OCI-LY7 (cell line): ENCODE measurements at regions not wholly inside any gene's neighbourhood (a gene's known extent, or its start where the extent isn't known, plus 50 kb on each side); places are given as distances from the start of the nearest gene placed in this dataset.
"Not testable (repeated sequence)": the region's sequence is repeated elsewhere in the genome, so short reads cannot be mapped to it uniquely, and the experiment has no call there.

Experiments used
- CTCF ChIP-seq: fragments of 200-600 bp; sonication (generic); conservative IDR thresholded peaks from 2 replicates; pipeline ENCODE4 v1.5.1; 2014; ENCODE audit warnings: mild to moderate bottlenecking, antibody characterized with exemption, low read length, moderate library complexity, mixed read lengths
- EZH2phosphoT487 ChIP-seq: fragments of 200-600 bp; sonication (generic); IDR thresholded peaks from 2 replicates; pipeline ENCODE4 v1.6.1; 2018; ENCODE audit warnings: low read depth, borderline replicate concordance, mild to moderate bottlenecking, mixed run types, antibody characterized with exemption, low read length, moderate library complexity, mixed read lengths

DNA sequence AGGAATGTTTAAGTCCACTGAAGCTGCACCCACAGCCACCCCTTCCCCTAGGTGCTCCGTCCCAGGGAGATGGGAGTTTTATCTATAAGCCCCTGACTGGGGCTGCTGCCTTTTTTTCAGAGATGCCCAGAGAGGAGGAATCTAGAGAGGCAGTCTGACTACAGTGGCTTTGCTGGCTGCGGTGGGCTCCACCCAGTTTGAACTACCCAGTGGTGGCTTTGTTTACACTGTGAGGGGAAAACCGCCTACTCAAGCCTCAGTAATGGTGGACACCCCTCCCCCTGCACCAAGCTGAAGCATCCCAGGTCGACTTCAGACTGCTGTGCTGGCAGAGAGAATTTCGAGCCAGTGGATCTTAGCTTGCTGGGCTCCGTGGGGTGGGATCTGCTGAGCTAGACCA lies 298.0 kb downstream of the PLK2 start:
- not testable (repeated sequence) for TF ChIP-seq CTCF, EZH2phosphoT487
